Activated CD8-positive, alpha-beta T cell treated with anti-CD3 and anti-CD28 coated beads for 36 hours (primary cell): ENCODE measurements at regions not wholly inside any gene's neighbourhood (a gene's known extent, or its start where the extent isn't known, plus 50 kb on each side); places are given as distances from the start of the nearest gene placed in this dataset.

Source experiments
- ATAC-seq: fragments of 200-7000 bp; cut with Tn5 transposase; one replicate; pipeline ENCODE4 v1.10.0; 2021; ENCODE audit warnings: mild to moderate bottlenecking, moderate library complexity
- CTCF ChIA-PET: fragments of 350-600 bp; sonication (Branson Sonifier 250); formaldehyde crosslinking; loops from one replicate; lab custom pipeline; 2021; ENCODE audit warnings: antibody characterized with exemption; lab: Charles Lee
- POLR2A ChIA-PET: fragments of 350-600 bp; sonication (Branson Sonifier 250); formaldehyde crosslinking; loops from one replicate; lab custom pipeline; 2021; ENCODE audit warnings: antibody characterized with exemption; lab: Charles Lee
- DNase-seq: peaks from one replicate; pipeline ENCODE4 v3.0.0-alpha.2; 2020
- H3K27ac Mint-ChIP-seq: one replicate; pipeline ENCODE4 v1.8.0; 2021; ENCODE audit warnings: mild to moderate bottlenecking, mixed read lengths
- H3K27me3 Mint-ChIP-seq: one replicate; pipeline ENCODE4 v1.8.0; 2021; ENCODE audit warnings: mixed read lengths
- H3K36me3 Mint-ChIP-seq: one replicate; pipeline ENCODE4 v1.8.0; 2021; ENCODE audit warnings: low read depth, mixed read lengths
- H3K4me1 Mint-ChIP-seq: one replicate; pipeline ENCODE4 v1.8.0; 2021; ENCODE audit warnings: low read depth, mixed read lengths
- H3K4me3 Mint-ChIP-seq: one replicate; pipeline ENCODE4 v1.8.0; 2021; ENCODE audit warnings: mild to moderate bottlenecking, moderate library complexity, mixed read lengths
- H3K9me3 Mint-ChIP-seq: one replicate; pipeline ENCODE4 v1.8.0; 2021; ENCODE audit warnings: mixed read lengths
- intact Hi-C: fragments of 100-400 bp; cut with micrococcal nuclease; formaldehyde crosslinking; loops from one replicate; pipeline ENCODE4 v1.10.0; 2022
- TF ChIP-seq, protein P1 (sequence below): fragments of 200-600 bp; IDR thresholded peaks from one replicate; pipeline ENCODE4 v1.8.0; 2022; ENCODE audit warnings: antibody characterized with exemption, mild to moderate bottlenecking

DNA sequence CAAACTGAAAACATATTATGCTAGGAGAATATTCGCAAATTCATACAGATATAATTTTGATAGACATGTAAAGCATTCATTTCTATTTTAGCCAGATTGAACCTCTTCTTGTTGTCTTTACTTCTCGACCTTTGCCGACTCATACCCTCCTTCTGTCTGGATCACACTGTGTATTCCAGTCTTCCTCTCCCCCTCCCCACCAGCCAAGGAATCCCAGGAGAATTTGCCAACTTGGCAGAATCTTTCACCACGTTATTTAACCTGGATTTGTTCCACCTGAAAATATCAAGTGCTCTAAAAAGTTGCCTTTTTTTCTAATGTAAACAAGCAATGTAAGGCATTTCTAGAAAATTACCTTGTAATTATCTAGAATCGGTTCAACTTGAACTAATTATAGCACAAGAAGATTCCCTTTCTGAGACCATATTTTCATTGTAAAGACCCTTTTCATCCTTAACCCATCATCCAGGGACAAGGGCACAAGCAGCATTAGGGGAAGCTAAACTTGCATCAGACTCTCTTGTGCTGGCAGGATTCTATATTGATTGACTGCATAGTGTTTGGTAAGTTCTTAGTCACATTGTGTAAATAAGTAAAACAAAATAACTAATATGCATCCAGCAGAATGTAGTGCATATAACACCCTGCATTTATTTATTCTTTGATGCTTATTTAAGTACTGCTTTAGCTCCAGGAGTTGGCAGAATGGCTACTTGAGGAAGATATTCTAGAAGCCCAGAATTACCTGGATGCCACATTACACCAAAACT, 1328.7 kb upstream of the NXPH2 start:
- TF ChIP-seq, protein P1, sequence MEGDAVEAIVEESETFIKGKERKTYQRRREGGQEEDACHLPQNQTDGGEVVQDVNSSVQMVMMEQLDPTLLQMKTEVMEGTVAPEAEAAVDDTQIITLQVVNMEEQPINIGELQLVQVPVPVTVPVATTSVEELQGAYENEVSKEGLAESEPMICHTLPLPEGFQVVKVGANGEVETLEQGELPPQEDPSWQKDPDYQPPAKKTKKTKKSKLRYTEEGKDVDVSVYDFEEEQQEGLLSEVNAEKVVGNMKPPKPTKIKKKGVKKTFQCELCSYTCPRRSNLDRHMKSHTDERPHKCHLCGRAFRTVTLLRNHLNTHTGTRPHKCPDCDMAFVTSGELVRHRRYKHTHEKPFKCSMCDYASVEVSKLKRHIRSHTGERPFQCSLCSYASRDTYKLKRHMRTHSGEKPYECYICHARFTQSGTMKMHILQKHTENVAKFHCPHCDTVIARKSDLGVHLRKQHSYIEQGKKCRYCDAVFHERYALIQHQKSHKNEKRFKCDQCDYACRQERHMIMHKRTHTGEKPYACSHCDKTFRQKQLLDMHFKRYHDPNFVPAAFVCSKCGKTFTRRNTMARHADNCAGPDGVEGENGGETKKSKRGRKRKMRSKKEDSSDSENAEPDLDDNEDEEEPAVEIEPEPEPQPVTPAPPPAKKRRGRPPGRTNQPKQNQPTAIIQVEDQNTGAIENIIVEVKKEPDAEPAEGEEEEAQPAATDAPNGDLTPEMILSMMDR = no peak
- ATAC-seq = no peak
- no peak overlapping the region for H3K27ac Mint-ChIP-seq
- H3K27me3 Mint-ChIP-seq = no peaks in the 10 kb centered on the region
- intact Hi-C loops = no loop called here
- DNase-seq = no peak
- CTCF ChIA-PET = no interaction called here
- H3K4me1 Mint-ChIP-seq = no peaks in the 10 kb centered on the region
- H3K9me3 Mint-ChIP-seq = peaks cover 10% of the 10 kb centered on the region
- H3K36me3 Mint-ChIP-seq = no peaks in the 10 kb centered on the region
- H3K4me3 Mint-ChIP-seq = no peak overlapping the region
- POLR2A ChIA-PET = no interaction called here

DNA sequence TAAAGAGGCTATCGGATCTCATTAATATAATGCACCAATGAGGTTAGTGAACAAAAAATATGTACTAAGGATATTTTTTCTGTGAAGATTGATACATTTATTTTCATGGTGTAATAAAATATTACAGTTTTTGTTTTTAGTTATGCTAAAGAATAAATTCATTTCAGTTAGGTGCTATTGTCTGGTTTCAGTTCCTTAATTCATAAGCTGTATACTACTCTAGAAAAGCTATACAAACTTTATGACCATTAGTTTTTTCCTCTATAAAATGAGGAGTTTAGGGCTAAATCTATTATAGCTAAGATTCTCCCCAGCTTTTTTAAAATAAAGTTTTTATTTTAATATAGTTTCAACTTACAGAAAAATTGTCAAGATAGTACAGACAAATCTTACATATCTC, 1311.7 kb upstream of the NXPH2 start:
- TF ChIP-seq, protein P1 = no peak
- ATAC-seq (no peak), DNase-seq (no peak)
- Mint-ChIP-seq H3K4me3 (no peak overlapping the region), H3K27ac (no peak overlapping the region), H3K27me3 (no peaks in the 10 kb centered on the region), H3K9me3 (peaks cover 6% of the 10 kb centered on the region), H3K4me1 (no peaks in the 10 kb centered on the region), H3K36me3 (no peaks in the 10 kb centered on the region)
- intact Hi-C loops = no loop called here
- POLR2A ChIA-PET = no interaction called here
- CTCF ChIA-PET = no interaction called here

DNA sequence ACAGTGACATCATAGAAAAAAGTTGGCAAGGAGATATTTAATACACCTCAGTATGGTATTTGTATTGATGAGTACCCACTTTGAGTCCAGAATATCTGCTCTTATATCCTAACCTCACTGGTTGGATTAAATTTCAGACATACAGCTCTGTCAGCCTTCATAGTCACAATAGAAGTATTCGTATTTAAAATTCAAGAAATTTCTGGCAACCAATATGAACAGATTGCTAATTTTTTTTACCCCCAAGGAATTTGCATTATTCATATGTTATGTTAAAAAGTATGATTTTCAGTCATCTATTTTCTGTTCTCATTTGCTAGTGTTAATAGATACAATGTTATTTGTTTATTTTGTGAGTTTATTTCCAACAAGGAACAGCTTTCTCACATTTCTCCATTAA, 1306.8 kb upstream of the NXPH2 start:
- CTCF ChIA-PET = no interaction called here
- intact Hi-C loops = no loop called here
- H3K4me3 Mint-ChIP-seq = no peak overlapping the region
- ATAC-seq = no peak
- H3K36me3 Mint-ChIP-seq = no peaks in the 10 kb centered on the region
- no peaks in the 10 kb centered on the region for H3K27me3 Mint-ChIP-seq
- TF ChIP-seq, protein P1 = no peak
- DNase-seq = no peak
- H3K9me3 Mint-ChIP-seq = peaks cover 11% of the 10 kb centered on the region
- H3K4me1 Mint-ChIP-seq = no peaks in the 10 kb centered on the region
- H3K27ac Mint-ChIP-seq = no peak overlapping the region
- POLR2A ChIA-PET = no interaction called here

DNA sequence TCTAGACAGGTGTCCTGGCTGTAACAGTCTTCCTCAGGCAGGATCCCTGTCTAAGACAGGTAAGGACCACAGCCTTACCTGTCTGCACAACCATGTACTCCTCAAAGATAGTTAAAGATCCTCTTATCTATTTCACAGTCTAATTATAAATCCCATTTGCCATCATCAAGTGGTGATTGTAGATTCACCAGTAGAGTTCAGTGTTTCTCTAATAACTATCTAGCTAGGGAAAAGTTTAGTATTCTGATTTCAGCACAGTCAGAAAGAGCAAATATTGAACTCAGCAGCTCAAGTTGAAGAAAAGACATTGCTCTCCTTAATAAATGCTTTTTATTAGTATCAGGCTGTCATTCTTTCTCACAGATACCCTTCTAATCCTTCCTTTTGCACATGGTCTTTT, 1305.5 kb upstream of the NXPH2 start:
- no peaks in the 10 kb centered on the region for H3K36me3 Mint-ChIP-seq
- no peak for ATAC-seq
- POLR2A ChIA-PET = no interaction called here

DNA sequence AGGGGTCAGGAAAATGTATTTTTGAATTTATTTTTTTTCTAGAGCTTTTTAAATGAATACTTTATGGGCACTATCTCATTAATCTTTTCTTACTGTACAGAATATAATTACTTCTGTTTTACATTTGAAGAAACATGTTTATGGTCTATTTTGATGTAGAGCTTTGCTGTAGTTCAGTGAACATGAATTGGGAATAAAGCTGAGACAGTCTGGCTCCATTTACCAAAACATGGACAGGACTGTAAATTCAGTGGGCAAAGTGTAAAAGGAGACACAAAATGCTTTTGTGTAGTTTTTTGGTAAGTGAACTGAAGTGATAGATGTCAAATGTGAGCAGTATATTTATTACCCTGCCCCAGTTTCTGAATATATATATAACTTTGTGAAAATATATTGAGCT, 1298.8 kb upstream of the NXPH2 start:
- TF ChIP-seq, protein P1 = no peak
- POLR2A ChIA-PET = interaction anchor here (0.6 kb wide), 1 partner anchor 11 kb away, joined by 3 read pairs; no protein-coding TSS in a partner anchor
- H3K27me3 Mint-ChIP-seq = no peaks in the 10 kb centered on the region
- intact Hi-C loops = no loop called here
- CTCF ChIA-PET = no interaction called here
- no peak overlapping the region for H3K27ac Mint-ChIP-seq
- no peaks in the 10 kb centered on the region for H3K36me3 Mint-ChIP-seq
- ATAC-seq (no peak), DNase-seq (no peak)
- H3K4me3 Mint-ChIP-seq = no peak overlapping the region
- H3K4me1 Mint-ChIP-seq = no peaks in the 10 kb centered on the region
- peaks cover 12% of the 10 kb centered on the region for H3K9me3 Mint-ChIP-seq

More for the DNA sequence above, 1305.5 kb upstream of the NXPH2 start:
- Mint-ChIP-seq H3K9me3 (peaks cover 11% of the 10 kb centered on the region), H3K27me3 (no peaks in the 10 kb centered on the region), H3K4me1 (no peaks in the 10 kb centered on the region), H3K27ac (no peak overlapping the region), H3K4me3 (no peak overlapping the region)
- CTCF ChIA-PET = no interaction called here
- intact Hi-C loops = no loop called here
- TF ChIP-seq, protein P1 = no peak
- no peak for DNase-seq
